T follicular helper cell (primary cell): ENCODE measurements at regions not wholly inside any gene's neighbourhood (a gene's known extent, or its start where the extent isn't known, plus 50 kb on each side); places are given as distances from the start of the nearest gene placed in this dataset.

Source experiments
- DNase-seq: peaks from one replicate; pipeline ENCODE4 v3.0.0-alpha.2; 2020; ENCODE audit warnings: low read depth

DNA sequence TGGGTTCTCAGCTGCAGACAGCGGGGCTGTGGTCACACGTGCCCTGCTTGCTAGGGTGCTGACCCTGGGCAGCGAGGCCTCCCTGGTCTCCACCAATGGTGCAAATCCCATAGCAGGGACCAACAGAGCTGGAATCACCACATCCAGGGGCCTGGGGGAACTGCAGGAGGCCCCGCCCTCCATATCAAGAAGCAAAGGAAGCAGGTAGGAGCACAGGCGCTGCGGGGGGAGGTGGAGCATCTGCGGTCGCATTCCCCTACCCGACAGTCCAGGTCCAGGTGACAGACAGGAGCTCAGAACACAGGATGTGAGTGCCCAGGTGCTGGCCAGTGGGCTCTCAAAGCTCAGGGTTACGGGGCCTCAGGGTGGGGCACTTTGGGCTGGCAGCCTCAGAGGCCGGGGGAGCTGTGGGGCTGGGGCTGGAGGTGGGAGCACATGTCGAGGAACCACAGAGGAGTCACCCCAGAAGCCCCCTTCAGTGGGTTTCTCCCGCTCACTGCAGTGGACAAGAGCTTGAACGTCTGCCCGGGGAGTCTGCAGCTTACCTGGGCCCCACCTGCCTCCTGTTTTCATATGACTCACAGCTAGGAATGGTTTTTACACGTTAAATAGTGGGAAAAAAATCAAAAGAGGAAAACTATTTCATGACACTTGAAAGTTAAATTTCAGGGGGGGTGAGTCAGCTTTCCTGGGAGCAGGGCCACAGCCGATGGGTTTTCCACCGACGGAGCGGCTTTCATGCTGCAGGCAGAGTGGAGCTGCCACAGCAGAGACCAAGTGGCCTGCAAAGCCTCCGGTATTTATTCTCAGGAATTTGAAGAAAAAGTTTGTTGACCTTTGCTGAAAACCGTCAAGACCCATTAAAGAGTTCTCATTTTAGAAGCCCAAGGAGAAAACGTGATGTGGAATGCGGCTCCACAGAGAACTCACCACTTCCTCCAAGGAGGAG is 148.7 kb upstream of the PPP2R2D start:
- DNase-seq: no peak

DNA sequence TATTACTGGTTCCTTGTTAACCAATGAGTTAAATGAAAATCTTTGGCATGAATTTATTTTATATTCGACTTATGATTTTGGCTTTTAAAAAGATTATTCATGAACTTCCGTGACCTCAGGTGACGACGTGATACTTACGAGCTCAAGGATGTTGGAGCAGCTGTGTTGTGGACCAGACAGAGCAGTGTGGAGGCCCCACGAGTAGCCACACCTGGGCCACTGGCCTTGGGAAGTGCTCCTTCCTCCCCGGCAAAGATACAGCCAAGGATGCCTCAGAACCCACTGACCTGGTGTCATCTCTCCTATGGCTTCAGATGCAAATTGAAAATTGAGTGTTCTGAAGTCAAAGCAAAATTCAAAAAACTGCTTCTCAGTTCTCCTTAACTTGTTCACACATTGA is 147.5 kb upstream of the PPP2R2D start:
- DNase-seq: no peak

DNA sequence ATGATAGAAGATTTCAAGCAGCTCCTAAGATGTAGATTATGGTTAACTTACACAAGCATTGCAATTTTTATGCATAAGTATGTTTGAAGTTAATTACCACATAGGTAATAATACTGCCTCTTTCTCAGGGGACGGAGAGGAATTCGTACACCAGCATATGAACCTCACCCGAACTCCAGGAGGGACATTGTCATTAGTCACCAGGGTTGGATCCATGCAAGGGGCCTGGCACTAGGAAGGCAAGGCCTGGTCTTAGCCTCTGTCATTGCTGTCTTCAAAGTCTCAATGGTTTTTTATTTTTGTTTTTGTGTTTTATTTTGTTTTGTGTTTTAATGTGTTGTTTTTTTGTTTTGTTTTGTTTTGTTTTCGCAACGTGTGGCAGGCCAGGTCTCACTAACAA is 145.6 kb upstream of the PPP2R2D start:
- no peak for DNase-seq

DNA sequence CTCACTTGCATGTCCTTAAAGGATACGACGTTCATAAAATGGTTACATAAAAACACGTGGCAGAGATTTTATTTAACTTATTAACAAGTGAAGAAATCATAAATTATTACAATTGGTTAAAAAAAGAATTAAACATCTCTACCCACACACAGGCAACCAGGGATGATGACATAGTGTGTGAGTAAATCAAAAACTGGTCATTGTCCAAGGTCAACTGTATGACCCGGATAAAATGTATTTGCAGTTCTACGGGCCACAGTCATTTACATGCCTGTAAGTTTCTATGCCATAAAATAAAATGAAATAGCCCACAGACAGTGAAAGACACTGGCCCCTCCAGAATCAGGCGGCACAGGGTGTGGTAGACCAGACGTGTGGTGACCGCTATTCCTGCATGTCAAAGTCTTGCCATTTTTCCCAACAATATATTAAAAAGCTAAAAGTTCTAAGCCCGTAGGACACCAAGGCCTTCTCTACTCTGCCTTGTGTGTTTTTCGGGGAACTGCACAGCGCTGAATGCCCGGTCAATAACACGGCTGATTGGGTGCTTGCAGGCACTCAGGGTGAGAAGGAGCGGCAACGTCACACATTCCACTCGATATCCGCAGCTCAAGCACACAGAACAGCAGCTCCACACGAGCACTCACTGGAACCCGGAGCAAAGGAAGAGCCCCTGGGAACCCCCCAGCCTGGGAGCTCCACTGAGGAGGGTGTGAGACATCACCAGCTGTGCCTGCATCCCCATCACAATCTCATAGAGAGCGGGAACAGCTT is 143.3 kb upstream of the PPP2R2D start:
- DNase-seq: no peak

DNA sequence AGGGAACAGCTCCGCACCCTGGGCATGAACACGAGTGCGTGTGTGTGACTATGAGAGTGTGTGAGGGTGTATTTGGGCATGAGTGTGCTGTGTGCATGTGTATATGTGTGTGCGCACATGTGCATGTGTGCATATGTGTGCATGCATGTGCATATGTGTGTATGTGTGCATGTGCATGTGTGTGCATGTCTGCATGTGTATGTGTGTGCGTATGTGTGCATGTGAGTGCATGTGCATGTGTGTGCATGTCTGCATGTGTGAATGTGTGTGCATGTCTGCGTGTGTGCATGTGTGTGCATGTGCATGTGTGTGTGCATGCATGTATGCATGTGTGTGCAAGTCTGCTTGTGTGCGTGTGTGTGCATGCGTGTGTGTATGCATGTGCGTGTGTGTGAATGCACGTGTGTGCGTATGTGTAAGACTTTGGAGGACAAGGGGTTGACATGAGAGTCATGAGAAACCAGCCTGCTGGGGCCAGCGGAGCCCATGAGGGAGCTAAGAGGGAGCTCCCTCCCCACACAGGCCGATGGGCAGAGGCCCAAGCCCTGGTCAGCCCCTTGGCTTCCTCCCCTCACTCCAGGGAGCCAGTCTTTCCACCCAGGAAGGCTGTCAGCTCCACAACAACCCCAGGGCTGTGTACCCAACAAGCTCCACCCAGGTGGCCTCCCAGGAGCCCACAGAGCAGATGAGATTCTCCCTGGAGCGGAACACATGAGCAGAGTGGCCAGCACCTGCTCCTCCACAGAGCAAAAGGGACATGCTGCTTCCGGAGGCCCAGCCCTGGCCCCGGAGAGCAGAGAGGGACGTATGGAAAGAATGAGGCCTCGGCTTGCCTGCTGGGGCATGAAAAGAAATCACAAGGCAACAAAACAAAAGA is 142.5 kb upstream of the PPP2R2D start:
- no peak for DNase-seq

DNA sequence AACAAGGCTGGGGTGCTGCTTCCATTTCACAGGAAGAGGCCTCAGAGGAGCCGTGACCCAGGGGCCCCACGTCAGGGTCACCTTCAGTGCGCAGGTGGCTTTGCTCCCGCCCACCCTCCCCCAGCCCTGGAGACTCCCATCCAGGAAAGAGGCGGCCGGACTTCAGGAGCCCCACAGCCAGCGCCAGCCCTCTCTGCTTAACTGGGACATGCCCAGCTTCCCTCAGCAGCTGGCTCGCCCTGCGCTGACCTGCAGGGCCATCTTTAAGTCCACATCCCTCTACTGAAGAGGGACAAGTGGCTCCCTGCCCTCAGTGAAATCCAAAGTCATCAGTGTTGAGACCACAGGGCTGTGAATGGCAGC is 141.9 kb upstream of the PPP2R2D start:
- no peak for DNase-seq

DNA sequence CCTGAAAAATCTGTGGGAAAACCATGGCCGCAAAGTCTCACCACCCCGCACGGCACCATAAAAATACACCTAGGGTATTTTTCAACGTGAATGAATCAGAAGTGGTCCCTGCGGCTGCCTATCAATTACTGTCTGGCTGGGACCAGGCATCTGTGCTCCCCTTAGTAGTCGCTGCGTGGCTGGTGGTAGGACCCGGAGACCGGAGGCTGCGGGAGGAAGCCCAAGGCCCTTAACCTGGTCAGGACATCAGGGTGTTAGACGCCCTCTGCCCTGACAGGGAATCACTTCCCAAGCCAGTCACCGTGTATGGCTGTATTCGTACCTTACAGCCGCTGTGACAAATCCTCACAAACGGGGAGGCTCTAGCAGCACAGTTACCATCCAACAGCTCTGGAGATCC is 141.5 kb upstream of the PPP2R2D start:
- no peak for DNase-seq

DNA sequence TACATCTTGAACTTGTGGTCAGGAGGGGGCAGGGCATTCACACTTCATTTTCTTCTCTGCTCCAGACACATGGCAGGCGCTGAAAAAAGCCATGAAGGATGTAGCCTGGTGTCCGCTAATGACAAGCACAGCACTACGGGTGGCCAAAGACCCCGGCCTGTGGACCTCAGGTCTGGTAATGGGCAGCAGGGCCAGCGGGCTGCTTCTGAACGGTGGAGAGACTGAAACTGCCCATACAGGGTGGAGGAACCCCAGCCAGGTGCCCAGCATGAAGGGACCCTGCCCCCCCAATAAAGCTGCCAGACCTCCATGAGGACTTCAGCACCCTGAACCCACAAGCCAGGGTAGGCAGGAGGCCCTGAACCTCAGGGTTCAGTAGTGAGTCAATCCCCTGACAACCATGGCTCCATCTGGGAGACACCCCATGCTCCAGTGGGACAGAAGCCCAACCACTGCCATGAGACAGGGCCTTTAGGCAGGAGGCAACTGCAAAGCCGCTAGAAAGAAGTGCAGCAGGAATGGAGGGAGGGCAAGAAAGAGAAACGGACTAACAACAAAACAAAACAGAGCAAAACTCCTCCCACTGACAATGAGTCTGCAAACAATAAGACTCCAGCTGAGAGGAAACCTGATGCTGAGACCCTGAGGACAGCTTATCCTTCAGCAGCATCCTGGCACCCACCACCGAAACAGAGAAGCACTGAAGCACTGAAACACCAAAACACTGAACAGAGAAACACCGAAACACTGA is 140.2 kb upstream of the PPP2R2D start:
- no peak for DNase-seq

DNA sequence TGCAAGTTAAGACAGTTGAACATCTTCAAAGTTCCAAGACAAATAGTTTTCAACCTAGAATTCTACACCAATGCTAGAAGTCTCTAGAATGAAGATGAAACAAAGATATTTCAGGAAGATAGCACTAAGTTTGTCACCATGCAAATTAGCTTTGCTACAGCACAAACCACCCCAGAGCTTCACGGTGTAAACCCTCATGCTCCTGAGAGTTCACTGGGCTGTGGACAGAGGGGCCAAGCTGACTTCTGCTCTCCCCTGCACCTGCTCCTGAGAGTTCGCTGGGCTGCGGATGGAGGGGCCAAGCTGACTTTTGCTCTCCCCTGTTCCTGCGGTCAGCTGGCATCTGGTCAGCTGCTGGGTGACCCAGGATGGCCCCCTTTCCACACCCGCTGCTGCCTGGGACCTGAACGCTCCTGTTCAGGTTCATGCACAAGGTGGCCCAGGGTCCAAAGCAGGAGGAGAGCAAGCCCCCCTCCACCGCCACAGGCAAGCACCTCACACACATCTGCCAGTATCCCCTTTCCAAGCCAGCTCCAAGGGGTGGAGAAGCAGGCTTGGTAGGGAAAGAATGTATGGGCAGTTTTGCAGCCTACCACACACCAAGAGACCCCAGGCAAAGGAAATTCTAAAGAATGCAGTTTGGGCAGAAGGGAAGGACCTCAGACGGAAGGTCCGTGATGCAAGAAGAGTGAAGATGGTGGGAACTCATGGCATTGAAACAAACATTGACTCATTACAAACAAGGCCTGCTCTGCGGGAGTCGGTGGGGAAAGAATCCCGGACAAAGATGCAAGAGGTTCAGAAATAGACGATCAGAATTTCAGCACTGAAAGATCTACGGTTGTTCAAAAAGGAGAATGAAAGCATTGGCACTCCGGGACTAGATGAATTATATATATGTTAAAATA is 137.8 kb upstream of the PPP2R2D start:
- DNase-seq: no peak

DNA sequence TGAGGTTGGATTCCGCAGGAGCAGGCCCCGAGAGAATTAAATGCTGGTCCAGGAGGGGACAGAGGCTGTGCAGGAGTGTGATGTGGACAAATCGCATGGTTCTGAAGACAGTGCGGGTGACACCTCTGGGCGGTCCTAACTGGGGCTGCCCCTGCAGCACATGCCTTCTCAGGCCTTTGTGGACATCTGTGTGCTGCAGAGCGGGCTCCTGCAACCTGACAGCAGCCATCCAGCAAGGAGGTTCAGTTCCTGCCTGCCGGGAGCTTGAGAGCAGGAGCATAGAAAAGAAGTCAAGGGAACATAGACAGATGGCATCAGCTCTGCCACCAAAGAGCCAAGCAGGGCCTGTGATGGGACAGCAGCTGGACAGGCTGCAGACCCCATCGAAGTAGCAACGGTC is 135.9 kb upstream of the PPP2R2D start:
- no peak for DNase-seq

DNA sequence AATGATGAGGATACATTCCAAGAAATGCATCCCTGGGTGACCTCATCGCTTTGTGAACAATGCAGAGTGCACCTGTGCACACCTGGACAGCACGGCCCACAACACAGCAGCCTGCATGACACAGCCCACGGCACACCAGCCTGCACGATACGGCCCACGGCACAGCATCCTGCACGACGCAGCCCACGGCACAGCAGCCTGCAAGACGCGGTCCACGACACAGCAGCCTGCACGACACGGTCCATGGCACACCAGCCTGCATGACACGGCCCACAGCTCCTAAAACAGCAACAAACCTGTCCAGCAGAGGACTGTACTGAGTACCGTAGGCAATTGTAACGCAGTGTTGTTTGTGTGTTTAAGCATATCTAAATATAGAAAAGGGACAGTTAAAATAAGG is 134.7 kb upstream of the PPP2R2D start:
- DNase-seq: no peak

DNA sequence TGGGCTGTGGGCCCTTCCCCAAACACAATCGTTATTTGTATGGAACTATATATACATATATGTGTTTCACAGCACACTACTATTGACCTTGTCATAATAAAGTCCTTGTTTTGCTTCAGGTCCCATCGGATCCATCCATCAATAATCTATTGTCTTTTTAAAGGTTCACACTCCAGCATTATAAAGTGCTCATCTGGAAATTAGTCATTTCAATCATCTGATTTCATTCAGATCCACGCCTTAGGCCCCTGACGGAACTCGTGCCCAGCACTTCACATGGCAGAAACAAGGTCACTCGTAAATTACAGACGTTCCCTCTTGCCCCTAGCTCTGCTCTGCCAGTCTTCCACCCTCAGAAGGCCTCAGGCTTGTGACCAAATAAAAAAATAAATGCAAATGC is 133.1 kb upstream of the PPP2R2D start:
- no peak for DNase-seq

DNA sequence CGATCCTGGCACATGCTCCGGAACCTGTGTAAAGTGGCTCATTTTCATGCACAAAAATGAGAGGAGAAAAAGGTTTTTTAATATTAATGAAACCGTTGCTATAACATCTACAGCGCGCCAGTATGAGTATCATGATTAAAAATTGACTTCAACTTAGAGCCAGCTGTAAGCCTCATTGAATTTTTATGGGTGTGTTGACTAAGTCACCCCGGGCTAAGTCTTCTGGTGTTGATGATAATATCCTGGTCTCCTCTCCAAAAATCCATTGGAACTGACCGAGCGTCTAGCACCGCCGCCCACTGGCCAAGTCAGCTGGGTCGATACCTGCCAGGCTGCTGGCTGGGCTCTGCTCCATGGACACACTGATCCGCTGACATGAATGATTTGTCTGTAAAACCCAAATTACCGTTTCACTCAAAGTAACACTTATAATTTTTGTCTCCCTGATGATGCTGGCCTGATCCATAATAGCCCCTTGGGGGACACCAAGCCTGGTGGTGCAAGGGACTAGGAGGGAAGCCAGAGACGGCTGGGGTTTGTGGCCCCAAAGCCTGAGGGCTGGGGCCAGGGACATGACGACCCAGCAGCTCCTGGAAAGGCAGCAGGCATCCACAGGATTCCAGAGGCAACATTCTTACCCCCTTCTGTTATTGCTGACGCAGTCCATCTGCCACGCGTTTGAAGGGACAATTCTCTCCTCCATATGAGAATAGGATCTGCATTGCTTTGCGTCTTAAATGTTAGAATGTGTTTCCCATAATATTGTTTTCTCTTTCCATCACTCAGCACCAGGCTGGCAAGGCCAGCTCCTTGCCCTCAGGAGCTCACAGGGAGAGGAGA is 131.0 kb upstream of the PPP2R2D start:
- DNase-seq: no peak

DNA sequence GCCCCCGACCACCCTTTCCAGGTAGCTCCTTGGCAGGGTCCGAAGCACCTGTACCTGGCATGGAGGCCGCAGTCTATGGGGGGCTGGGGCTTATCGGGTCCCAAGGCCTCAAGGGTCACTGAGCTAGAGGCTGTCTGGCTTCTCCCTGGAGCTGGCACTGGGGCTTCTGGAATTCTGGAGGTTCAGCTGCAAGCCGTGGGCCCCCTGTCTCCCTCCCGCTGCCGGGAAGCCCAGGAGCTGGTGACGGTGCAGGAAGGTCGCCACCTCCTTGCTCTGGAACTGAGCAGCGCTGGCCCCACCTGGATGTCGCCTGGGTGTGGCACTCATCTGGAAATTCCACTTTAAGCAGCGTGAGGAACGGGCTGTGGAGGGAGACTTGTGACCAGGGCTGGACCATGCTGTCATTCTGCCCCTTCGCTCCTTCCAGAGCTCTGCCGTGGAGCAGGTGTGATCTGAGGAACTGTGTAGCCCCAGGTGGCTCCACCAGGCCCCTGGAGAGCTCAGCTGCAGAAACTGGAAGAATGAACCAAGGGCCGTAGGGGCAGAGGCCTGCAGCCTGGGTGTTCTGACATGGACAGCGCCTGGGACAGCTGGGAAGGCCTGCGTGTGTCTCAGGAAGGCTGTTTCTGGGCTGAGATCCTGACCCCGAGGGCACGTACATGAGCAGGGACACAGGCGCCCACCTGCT is 129.7 kb upstream of the PPP2R2D start:
- no peak for DNase-seq

DNA sequence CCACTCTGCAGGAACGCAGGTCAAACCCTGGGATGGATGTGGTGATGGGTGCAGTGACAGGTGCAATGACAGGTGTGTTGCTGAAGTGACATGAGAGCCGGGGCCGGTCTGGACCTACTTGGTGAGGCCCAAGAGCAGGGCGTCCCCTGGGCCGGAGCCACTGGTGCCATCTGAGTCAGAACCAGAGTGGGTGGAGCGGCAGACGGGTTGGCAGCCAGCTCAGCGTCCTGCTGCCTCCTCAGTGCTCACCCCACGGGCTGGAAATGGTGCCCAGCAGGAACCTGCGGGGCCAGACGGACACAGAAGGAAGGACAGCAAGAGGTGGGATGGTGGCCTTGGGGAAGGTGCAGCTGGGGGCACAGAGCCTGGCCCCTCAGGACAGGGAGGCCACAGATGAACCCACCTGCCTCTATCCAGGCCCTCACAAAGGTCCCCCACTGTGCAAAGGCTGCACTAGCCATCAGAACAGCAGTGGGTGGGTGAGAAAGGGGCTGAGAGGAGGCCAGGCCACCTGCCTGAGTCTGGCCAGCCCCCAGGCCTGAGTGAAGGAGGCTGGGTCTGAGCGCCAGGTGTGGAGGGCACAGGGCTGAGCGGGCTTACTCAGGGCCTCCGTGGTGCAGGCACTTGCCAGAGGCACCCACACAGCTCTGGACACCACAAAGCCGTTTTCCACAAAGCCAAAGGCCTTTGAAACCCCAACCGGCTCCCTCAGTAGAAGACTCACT is 129.0 kb upstream of the PPP2R2D start:
- DNase-seq: no peak

DNA sequence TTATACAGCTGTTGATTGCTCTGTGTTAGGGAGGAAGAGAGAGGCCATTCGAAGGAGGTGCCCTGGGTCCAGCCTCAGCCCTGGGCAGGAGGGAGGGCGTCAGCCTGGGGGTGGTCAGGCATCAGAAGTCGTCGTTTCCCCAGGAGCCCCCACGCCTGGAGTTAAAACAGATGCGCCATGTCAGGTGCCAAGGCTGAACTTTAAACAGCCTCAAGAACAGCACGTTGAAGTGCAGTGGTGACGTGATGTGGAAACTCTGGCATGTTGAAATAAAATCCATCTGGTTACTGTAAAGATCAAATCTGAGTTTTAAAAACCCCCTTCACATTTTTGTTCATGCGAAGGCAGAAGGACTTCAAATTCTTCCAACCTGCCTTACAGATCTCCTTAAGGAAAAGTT is 128.4 kb upstream of the PPP2R2D start:
- DNase-seq: no peak

DNA sequence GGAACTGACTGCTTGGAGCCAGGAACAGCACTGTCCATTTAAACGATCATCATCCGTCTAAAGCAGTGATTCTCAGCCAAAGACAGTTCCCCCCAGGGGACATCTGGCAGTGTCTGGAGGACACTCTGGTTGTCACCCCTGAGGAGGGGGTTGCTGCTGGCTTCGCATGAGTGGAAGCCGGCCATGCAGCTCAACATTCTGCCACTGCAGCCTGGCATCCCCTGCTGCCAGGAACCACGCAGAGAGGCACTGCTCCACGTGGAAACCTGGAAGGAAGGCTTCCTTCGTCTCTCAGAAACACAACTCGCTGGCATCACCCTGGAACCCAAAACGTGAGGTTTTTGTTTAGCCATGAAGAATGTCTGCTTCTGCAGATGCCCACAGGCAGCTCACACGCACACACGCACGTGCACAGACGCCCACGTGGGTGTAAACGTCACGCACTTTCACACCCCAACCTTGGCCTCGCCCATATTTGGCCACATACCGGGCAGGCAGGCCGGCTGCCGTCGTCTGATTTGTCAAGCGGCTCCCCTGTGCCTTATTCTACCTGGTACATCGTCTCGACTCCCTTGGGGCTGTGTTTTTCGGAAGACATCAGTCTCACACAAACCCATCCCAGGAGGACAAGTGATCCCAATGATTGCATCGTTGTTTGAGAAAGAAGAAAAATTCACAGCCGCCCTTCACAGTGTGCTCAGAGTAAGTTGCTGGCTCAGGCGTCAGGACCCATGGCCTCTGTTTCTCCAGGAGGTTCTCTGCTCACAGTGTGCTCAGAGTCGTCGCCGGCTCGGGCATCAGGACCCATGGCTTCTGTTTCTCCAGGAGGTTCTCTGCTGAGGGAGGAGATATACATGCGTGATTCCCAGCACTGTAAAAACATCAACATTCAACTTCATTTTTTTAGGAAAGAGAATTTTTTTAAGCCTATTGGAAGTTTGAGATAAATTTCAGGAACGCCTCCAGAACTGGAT is 127.2 kb upstream of the PPP2R2D start:
- DNase-seq: no peak
